DOHH2 (cell line): ENCODE measurements at regions not wholly inside any gene's neighbourhood (a gene's known extent, or its start where the extent isn't known, plus 50 kb on each side); places are given as distances from the start of the nearest gene placed in this dataset.

ENCODE experiments used
- H3F3A ChIP-seq: fragments of 200-600 bp; sonication (generic), shearing (Covaris generic); 2 replicates; pipeline ENCODE4 v1.6.0; 2016; ENCODE audit warnings: antibody characterized with exemption, mild to moderate bottlenecking; ENCODE audit not compliant: control insufficient read depth, insufficient read depth
- H3K27ac ChIP-seq: fragments of 200-600 bp; sonication (generic); 2 replicates; pipeline ENCODE4 v1.5.1; 2014; ENCODE audit warnings: low read depth, mild to moderate bottlenecking, low read length, moderate library complexity
- H3K27me3 ChIP-seq: fragments of 200-600 bp; sonication (generic); 2 replicates; pipeline ENCODE4 v1.6.1; 2014; ENCODE audit warnings: mild to moderate bottlenecking, low read length, mixed read lengths; ENCODE audit not compliant: control insufficient read depth
- H3K36me3 ChIP-seq: fragments of 200-600 bp; sonication (generic); 2 replicates; pipeline ENCODE4 v1.6.1; 2014; ENCODE audit warnings: mild to moderate bottlenecking, low read length, moderate library complexity, mixed read lengths; ENCODE audit not compliant: control insufficient read depth
- H3K4me1 ChIP-seq: fragments of 200-600 bp; sonication (generic); 2 replicates; pipeline ENCODE4 v1.6.1; 2014; ENCODE audit warnings: mild to moderate bottlenecking, low read length, mixed read lengths; ENCODE audit not compliant: control insufficient read depth
- H3K4me2 ChIP-seq: fragments of 200-600 bp; sonication (generic); 2 replicates; pipeline ENCODE4 v1.6.0; 2014; ENCODE audit warnings: mild to moderate bottlenecking, low read length, moderate library complexity
- H3K4me3 ChIP-seq: fragments of 200-600 bp; sonication (generic); 2 replicates; pipeline ENCODE4 v1.5.1; 2014; ENCODE audit warnings: mild to moderate bottlenecking, low read length, mixed read lengths
- H3K79me2 ChIP-seq: fragments of 200-600 bp; sonication (generic); 2 replicates; pipeline ENCODE4 v1.6.1; 2014; ENCODE audit warnings: mild to moderate bottlenecking, low read length, mixed read lengths; ENCODE audit not compliant: control insufficient read depth
- H3K9me2 ChIP-seq: fragments of 200-600 bp; sonication (generic); replicated peaks from 2 replicates; pipeline ENCODE4 v1.6.1; 2014; ENCODE audit warnings: mild to moderate bottlenecking, low read length, mixed read lengths; ENCODE audit not compliant: control insufficient read depth
- H3K9me3 ChIP-seq: fragments of 200-600 bp; sonication (generic); 2 replicates; pipeline ENCODE4 v1.6.1; 2014; ENCODE audit warnings: antibody characterized with exemption, low read length, mixed read lengths; ENCODE audit not compliant: control insufficient read depth, insufficient read depth
- H4K20me1 ChIP-seq: fragments of 200-600 bp; sonication (generic); 2 replicates; pipeline ENCODE4 v1.6.0; 2014; ENCODE audit warnings: low read depth, mild to moderate bottlenecking, antibody characterized with exemption, low read length, moderate library complexity; ENCODE audit not compliant: control insufficient read depth, insufficient read depth
- CTCF ChIP-seq: fragments of 200-600 bp; sonication (generic); IDR thresholded peaks from one replicate; pipeline ENCODE4 v1.5.1; 2014; ENCODE audit warnings: antibody characterized with exemption, mild to moderate bottlenecking, low read depth, low read length; ENCODE audit not compliant: poor library complexity, severe bottlenecking
- EZH2phosphoT487 ChIP-seq: fragments of 200-600 bp; sonication (generic); IDR thresholded peaks from 2 replicates; pipeline ENCODE4 v1.6.1; 2017; ENCODE audit warnings: borderline replicate concordance, mild to moderate bottlenecking, antibody characterized with exemption, low read length, moderate library complexity, mixed read lengths

GRCh38 chr14:97687944-97688630, 890.9 kb downstream of the VRK1 start:
- Histone ChIP-seq H4K20me1 (no peaks in the 10 kb centered on the region), H3K79me2 (no peaks in the 10 kb centered on the region), H3K9me3 (no peaks in the 10 kb centered on the region), H3K4me3 (no peak overlapping the region), H3K27ac (no peak overlapping the region), H3K4me1 (no peaks in the 10 kb centered on the region), H3K27me3 (no peaks in the 10 kb centered on the region), H3K4me2 (no peak overlapping the region), H3K36me3 (no peaks in the 10 kb centered on the region), H3K9me2 (no peaks in the 10 kb centered on the region), H3F3A (no peaks in the 10 kb centered on the region)
- TF ChIP-seq CTCF (no peak), EZH2phosphoT487 (no peak)

- Histone ChIP-seq H3K4me2 (no peak overlapping the region), H3F3A (no peaks in the 10 kb centered on the region), H3K79me2 (no peaks in the 10 kb centered on the region), H4K20me1 (no peaks in the 10 kb centered on the region), H3K9me2 (no peaks in the 10 kb centered on the region), H3K27me3 (no peaks in the 10 kb centered on the region), H3K9me3 (no peaks in the 10 kb centered on the region), H3K36me3 (no peaks in the 10 kb centered on the region), H3K4me3 (no peak overlapping the region), H3K4me1 (no peaks in the 10 kb centered on the region), H3K27ac (no peak overlapping the region)
- TF ChIP-seq CTCF (no peak), EZH2phosphoT487 (no peak)
Measured at GRCh38 chr14:97688631-97689336, 891.6 kb downstream of the VRK1 start.

- Histone ChIP-seq H3K79me2 (no peaks in the 10 kb centered on the region), H3K27me3 (no peaks in the 10 kb centered on the region), H3K4me3 (no peak overlapping the region), H3K4me1 (no peaks in the 10 kb centered on the region), H3K9me2 (no peaks in the 10 kb centered on the region), H4K20me1 (no peaks in the 10 kb centered on the region), H3K4me2 (no peak overlapping the region), H3F3A (no peaks in the 10 kb centered on the region), H3K27ac (no peak overlapping the region), H3K36me3 (no peaks in the 10 kb centered on the region), H3K9me3 (no peaks in the 10 kb centered on the region)
- TF ChIP-seq CTCF (no peak), EZH2phosphoT487 (no peak)
Measured at GRCh38 chr14:97692084-97692483, 894.9 kb downstream of the VRK1 start.
